Activated CD8-positive, alpha-beta memory T cell treated with anti-CD3 and anti-CD28 coated beads for 36 hours (primary cell): ENCODE measurements at regions not wholly inside any gene's neighbourhood (a gene's known extent, or its start where the extent isn't known, plus 50 kb on each side); places are given as distances from the start of the nearest gene placed in this dataset.

Source experiments
- CTCF ChIA-PET: fragments of 350-600 bp; sonication (Branson Sonifier 250); formaldehyde crosslinking; loops from one replicate; lab custom pipeline; 2021; ENCODE audit warnings: antibody characterized with exemption; lab: Charles Lee
- POLR2A ChIA-PET: fragments of 350-600 bp; sonication (Branson Sonifier 250); formaldehyde crosslinking; loops from one replicate; lab custom pipeline; 2021; ENCODE audit warnings: antibody characterized with exemption; lab: Charles Lee

GRCh38 chr2:6294791-6295190 lies 570.9 kb downstream of the CMPK2 start:
- ChIA-PET CTCF (no interaction called here), POLR2A (no interaction called here)

- ChIA-PET POLR2A (no interaction called here), CTCF (no interaction called here)
These were observed 568.5 kb downstream of the CMPK2 start for GRCh38 chr2:6297238-6297637.

- ChIA-PET CTCF (interaction anchor here (0.6 kb wide), 1 partner anchor 342 kb away, joined by 4 read pairs; no protein-coding TSS in a partner anchor), POLR2A (no interaction called here)
These were observed 564.3 kb downstream of the CMPK2 start for GRCh38 chr2:6301426-6301825.

- ChIA-PET CTCF (no interaction called here), POLR2A (no interaction called here)
These were observed 556.7 kb downstream of the CMPK2 start for GRCh38 chr2:6308986-6309385.

GRCh38 chr2:6309415-6310255 lies 556.1 kb downstream of the CMPK2 start:
- ChIA-PET POLR2A (no interaction called here), CTCF (no interaction called here)

GRCh38 chr2:6310256-6311215 lies 555.2 kb downstream of the CMPK2 start:
- ChIA-PET CTCF (no interaction called here), POLR2A (no interaction called here)

GRCh38 chr2:6312367-6312766 lies 553.3 kb downstream of the CMPK2 start:
- ChIA-PET CTCF (no interaction called here), POLR2A (no interaction called here)

GRCh38 chr2:6314218-6314960 lies 551.3 kb downstream of the CMPK2 start:
- ChIA-PET POLR2A (no interaction called here), CTCF (no interaction called here)

- ChIA-PET CTCF (no interaction called here), POLR2A (no interaction called here)
These were observed 540.1 kb downstream of the CMPK2 start for GRCh38 chr2:6325616-6326015.

GRCh38 chr2:6326958-6327357 lies 538.7 kb downstream of the CMPK2 start:
- CTCF ChIA-PET: no interaction called here
- POLR2A ChIA-PET: no interaction called here

GRCh38 chr2:6336752-6337471 lies 528.8 kb downstream of the CMPK2 start:
- ChIA-PET CTCF (no interaction called here), POLR2A (no interaction called here)

- POLR2A ChIA-PET: no interaction called here
- CTCF ChIA-PET: no interaction called here
These were observed 528.3 kb downstream of the CMPK2 start for GRCh38 chr2:6337472-6337820.

- ChIA-PET CTCF (no interaction called here), POLR2A (no interaction called here)
These were observed 524.0 kb downstream of the CMPK2 start for GRCh38 chr2:6341588-6342129.

- ChIA-PET POLR2A (no interaction called here), CTCF (no interaction called here)
These were observed 523.3 kb downstream of the CMPK2 start for GRCh38 chr2:6342273-6342920.

GRCh38 chr2:6343076-6343475 lies 522.6 kb downstream of the CMPK2 start:
- ChIA-PET CTCF (no interaction called here), POLR2A (no interaction called here)

- ChIA-PET CTCF (no interaction called here), POLR2A (no interaction called here)
These were observed 513.5 kb downstream of the CMPK2 start for GRCh38 chr2:6352247-6352646.

- CTCF ChIA-PET: no interaction called here
- POLR2A ChIA-PET: no interaction called here
These were observed 512.7 kb downstream of the CMPK2 start for GRCh38 chr2:6352906-6353515.

- CTCF ChIA-PET: no interaction called here
These were observed 512.0 kb downstream of the CMPK2 start for GRCh38 chr2:6353669-6354068.

More at GRCh38 chr2:6353669-6354068, 512.0 kb downstream of the CMPK2 start:
- POLR2A ChIA-PET: no interaction called here
